ENCODE measurements at regions not wholly inside any gene's neighbourhood (a gene's known extent, or its start where the extent isn't known, plus 50 kb on each side); places are given as distances from the start of the nearest gene placed in this dataset.

DNA sequence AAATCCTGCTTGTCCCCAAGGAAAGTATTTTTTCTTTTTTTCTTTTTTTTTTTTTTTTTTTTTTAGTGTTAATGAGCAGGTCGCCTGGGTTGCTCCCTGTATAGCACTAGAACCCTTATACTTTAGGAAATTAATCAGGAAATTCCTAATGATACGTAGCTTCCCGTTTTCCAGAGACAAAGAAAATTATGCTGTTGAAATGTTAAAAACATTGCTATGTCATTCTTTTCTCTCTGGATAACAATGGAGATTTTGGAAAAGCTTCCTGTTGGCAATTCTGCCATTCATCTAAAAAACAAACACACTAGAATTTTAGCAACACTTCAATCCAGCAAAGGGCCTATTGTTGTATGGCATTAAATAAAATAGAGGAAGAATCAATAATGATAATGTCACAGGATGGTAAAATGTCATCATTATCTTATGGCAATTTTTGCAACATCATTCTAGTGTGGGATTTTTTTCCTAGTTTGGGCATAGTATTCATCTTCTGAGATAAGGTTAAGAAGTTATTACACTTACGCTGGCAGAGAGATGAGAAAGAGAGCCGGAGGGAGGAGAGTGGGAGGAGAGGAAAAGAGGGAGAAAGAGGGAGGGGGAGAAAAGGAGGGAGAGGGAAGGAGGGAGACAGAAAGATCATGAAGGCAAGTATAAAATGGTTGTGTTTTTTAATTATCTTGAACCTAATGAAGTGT is 315.8 kb upstream of the PDE4D start:
- TF ChIP-seq, protein P1, sequence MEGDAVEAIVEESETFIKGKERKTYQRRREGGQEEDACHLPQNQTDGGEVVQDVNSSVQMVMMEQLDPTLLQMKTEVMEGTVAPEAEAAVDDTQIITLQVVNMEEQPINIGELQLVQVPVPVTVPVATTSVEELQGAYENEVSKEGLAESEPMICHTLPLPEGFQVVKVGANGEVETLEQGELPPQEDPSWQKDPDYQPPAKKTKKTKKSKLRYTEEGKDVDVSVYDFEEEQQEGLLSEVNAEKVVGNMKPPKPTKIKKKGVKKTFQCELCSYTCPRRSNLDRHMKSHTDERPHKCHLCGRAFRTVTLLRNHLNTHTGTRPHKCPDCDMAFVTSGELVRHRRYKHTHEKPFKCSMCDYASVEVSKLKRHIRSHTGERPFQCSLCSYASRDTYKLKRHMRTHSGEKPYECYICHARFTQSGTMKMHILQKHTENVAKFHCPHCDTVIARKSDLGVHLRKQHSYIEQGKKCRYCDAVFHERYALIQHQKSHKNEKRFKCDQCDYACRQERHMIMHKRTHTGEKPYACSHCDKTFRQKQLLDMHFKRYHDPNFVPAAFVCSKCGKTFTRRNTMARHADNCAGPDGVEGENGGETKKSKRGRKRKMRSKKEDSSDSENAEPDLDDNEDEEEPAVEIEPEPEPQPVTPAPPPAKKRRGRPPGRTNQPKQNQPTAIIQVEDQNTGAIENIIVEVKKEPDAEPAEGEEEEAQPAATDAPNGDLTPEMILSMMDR (IDR thresholded peaks at IDR 0.05; ENCODE audit: poor library complexity), result no peak
- no peak for TF ChIP-seq EZH2 (IDR thresholded peaks at IDR 0.05; ENCODE audit: borderline replicate concordance)
- TF ChIP-seq EZH2phosphoT487 (IDR thresholded peaks at IDR 0.05; ENCODE audit: low read depth, severe bottlenecking, unreplicated experiment), result no peak
